Prostate gland (tissue), 2 donors: ENCODE measurements at regions not wholly inside any gene's neighbourhood (a gene's known extent, or its start where the extent isn't known, plus 50 kb on each side); places are given as distances from the start of the nearest gene placed in this dataset.

Experiments used
- DNase-seq: peaks from one replicate; pipeline ENCODE4 v3.0.0-alpha.2; 2019; ENCODE audit warnings: low spot score
- H3K27ac ChIP-seq, 2 donors: fragments of 200-600 bp; sonication (generic); 2 replicates each; pipeline ENCODE4 v1.5.1; 2017 to 2019
- H3K27me3 ChIP-seq: fragments of 200-600 bp; sonication (generic); replicated peaks from 2 replicates; pipeline ENCODE4 v1.5.1; 2019; ENCODE audit not compliant: insufficient read depth
- H3K36me3 ChIP-seq, 2 donors: fragments of 200-600 bp; sonication (generic); 1 replicate in 1 of 2; 2 replicates in 1 of 2; pipeline versions ENCODE4 v1.5.1 to v1.8.1; 2017 to 2019
- H3K4me1 ChIP-seq: fragments of 200-600 bp; sonication (generic); replicated peaks from 2 replicates; pipeline ENCODE4 v1.5.1; 2019
- H3K4me3 ChIP-seq, 2 donors: fragments of 200-600 bp; sonication (generic); 2 replicates each; pipeline ENCODE4 v1.5.1; 2017 to 2019
- H3K9me3 ChIP-seq: fragments of 200-600 bp; sonication (generic); 2 replicates; pipeline ENCODE4 v1.5.1; 2017
- POLR2A ChIP-seq: fragments of 450-650 bp; IDR thresholded peaks from one replicate; pipeline ENCODE4 v1.6.1; 2016; ENCODE audit warnings: antibody characterized with exemption, mild to moderate bottlenecking
- POLR2AphosphoS5 ChIP-seq: sonication (generic); formaldehyde crosslinking; IDR thresholded peaks from one replicate; pipeline ENCODE4 v1.6.1; 2017; ENCODE audit warnings: antibody characterized with exemption
- WGBS: methylation state at CpG from one replicate; pipeline ENCODE4 v1.1.5; 2018; 5-methylcytosine and 5-hydroxymethylcytosine counted together
- intact Hi-C: fragments of 100-400 bp; cut with DNase I; formaldehyde crosslinking; loops from one replicate; pipeline ENCODE4 v1.14.2; 2022
- TF ChIP-seq, protein P1 (sequence below), 4 experiments: fragments of 200-600 bp in 2 of 4; fragments of 450-650 bp in 2 of 4; sonication (generic) in 2 of 4; IDR thresholded peaks; 1 replicate in 3 of 4; 2 replicates in 1 of 4; pipeline ENCODE4 v1.5.1; 2016 to 2019; ENCODE audit warnings: antibody characterized with exemption in 4 of 4, mild to moderate bottlenecking in 2 of 4, moderate library complexity in 2 of 4

- DNase-seq, result no peak
- no peaks in the 10 kb centered on the region for H3K36me3 ChIP-seq
- H3K4me3 ChIP-seq, result no peak overlapping the region
- intact Hi-C loops, result no loop called here
- H3K27ac ChIP-seq, result no peak overlapping the region
- 68% methylated on average over 3 of the region's 3 CpGs for WGBS
- no peaks in the 10 kb centered on the region for H3K27me3 ChIP-seq
- H3K4me1 ChIP-seq, result no peaks in the 10 kb centered on the region
- TF ChIP-seq POLR2A (no peak), POLR2AphosphoS5 (no peak)
- TF ChIP-seq, protein P1, sequence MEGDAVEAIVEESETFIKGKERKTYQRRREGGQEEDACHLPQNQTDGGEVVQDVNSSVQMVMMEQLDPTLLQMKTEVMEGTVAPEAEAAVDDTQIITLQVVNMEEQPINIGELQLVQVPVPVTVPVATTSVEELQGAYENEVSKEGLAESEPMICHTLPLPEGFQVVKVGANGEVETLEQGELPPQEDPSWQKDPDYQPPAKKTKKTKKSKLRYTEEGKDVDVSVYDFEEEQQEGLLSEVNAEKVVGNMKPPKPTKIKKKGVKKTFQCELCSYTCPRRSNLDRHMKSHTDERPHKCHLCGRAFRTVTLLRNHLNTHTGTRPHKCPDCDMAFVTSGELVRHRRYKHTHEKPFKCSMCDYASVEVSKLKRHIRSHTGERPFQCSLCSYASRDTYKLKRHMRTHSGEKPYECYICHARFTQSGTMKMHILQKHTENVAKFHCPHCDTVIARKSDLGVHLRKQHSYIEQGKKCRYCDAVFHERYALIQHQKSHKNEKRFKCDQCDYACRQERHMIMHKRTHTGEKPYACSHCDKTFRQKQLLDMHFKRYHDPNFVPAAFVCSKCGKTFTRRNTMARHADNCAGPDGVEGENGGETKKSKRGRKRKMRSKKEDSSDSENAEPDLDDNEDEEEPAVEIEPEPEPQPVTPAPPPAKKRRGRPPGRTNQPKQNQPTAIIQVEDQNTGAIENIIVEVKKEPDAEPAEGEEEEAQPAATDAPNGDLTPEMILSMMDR (IDR thresholded peaks at IDR 0.05), result no peak
- H3K9me3 ChIP-seq, result no peaks in the 10 kb centered on the region
Observed at GRCh38 chr9:12212860-12213259, 480.3 kb upstream of the TYRP1 start.

GRCh38 chr9:12221470-12221869, 471.7 kb upstream of the TYRP1 start:
- no peaks in the 10 kb centered on the region for H3K36me3 ChIP-seq
- intact Hi-C loops, result no loop called here
- TF ChIP-seq POLR2A (no peak), POLR2AphosphoS5 (no peak)
- TF ChIP-seq, protein P1 (IDR thresholded peaks at IDR 0.05), result no peak
- 59% methylated on average over 1 of the region's 1 CpG for WGBS
- H3K4me3 ChIP-seq, result no peak overlapping the region
- no peaks in the 10 kb centered on the region for H3K27me3 ChIP-seq
- no peak for DNase-seq
- no peak overlapping the region for H3K27ac ChIP-seq
- no peaks in the 10 kb centered on the region for H3K4me1 ChIP-seq
- H3K9me3 ChIP-seq, result no peaks in the 10 kb centered on the region

- Histone ChIP-seq H3K4me1 (no peaks in the 10 kb centered on the region), H3K27ac (no peak overlapping the region), H3K9me3 (no peaks in the 10 kb centered on the region), H3K4me3 (no peak overlapping the region), H3K36me3 (no peaks in the 10 kb centered on the region), H3K27me3 (no peaks in the 10 kb centered on the region)
- DNase-seq, result no peak
- WGBS, result 63% methylated on average over 4 of the region's 4 CpGs
- intact Hi-C loops, result no loop called here
- no peak for TF ChIP-seq POLR2AphosphoS5
- TF ChIP-seq, protein P1 (IDR thresholded peaks at IDR 0.05), result no peak
- no peak for TF ChIP-seq POLR2A
Observed at GRCh38 chr9:12224449-12224848, 468.7 kb upstream of the TYRP1 start.

- Histone ChIP-seq H3K27ac (no peak overlapping the region), H3K27me3 (no peaks in the 10 kb centered on the region), H3K36me3 (no peaks in the 10 kb centered on the region), H3K4me3 (no peak overlapping the region), H3K9me3 (no peaks in the 10 kb centered on the region), H3K4me1 (no peaks in the 10 kb centered on the region)
- intact Hi-C loops, result no loop called here
- no peak for DNase-seq
- 83% methylated on average over 1 of the region's 1 CpG for WGBS
- TF ChIP-seq POLR2AphosphoS5, result no peak
- TF ChIP-seq POLR2A, result no peak
- TF ChIP-seq, protein P1 (IDR thresholded peaks at IDR 0.05), result no peak
Observed at GRCh38 chr9:12230708-12231107, 462.5 kb upstream of the TYRP1 start.

DNA sequence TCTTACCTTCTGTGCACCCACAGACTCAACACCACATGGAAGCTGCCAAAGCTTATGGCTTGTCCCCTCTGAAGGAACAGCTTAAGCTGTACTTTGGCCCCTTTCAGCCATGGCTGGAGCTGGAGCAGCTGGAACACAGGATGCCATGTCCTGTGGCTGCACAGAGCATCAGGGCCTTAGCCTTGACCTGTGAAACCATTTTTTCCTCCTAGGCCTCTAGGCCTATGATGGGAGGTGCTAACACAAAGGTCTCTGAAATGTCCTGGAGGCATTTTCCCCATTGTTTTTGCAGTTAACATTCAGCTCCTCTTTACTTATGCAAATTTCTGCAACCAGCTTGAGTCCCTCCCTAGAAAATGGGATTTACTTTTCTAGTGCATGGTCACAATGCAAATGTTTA, 461.4 kb upstream of the TYRP1 start:
- Histone ChIP-seq H3K4me1 (no peaks in the 10 kb centered on the region), H3K27me3 (no peaks in the 10 kb centered on the region), H3K36me3 (no peaks in the 10 kb centered on the region), H3K4me3 (no peak overlapping the region), H3K9me3 (no peaks in the 10 kb centered on the region), H3K27ac (no peak overlapping the region)
- no peak for DNase-seq
- TF ChIP-seq POLR2AphosphoS5, result no peak
- TF ChIP-seq, protein P1 (IDR thresholded peaks at IDR 0.05), result no peak
- TF ChIP-seq POLR2A, result no peak
- intact Hi-C loops, result no loop called here
